ENCODE measurements at regions not wholly inside any gene's neighbourhood (a gene's known extent, or its start where the extent isn't known, plus 50 kb on each side); places are given as distances from the start of the nearest gene placed in this dataset.
"Not testable (repeated sequence)": the region's sequence is repeated elsewhere in the genome, so short reads cannot be mapped to it uniquely, and the experiment has no call there.

- not testable (repeated sequence) for TF ChIP-seq ETV6 (CRISPR knock-in tag; IDR thresholded peaks at IDR 0.05); AFF4 (CRISPR knock-in tag; IDR thresholded peaks at IDR 0.05; ENCODE audit: borderline replicate concordance); JUN (CRISPR knock-in tag; IDR thresholded peaks at IDR 0.05); TEAD4 (CRISPR knock-in tag; IDR thresholded peaks at IDR 0.05); ZNF232 (CRISPR knock-in tag; IDR thresholded peaks at IDR 0.05); CREB1 (CRISPR knock-in tag; IDR thresholded peaks at IDR 0.05)
- TF ChIP-seq, protein P1, sequence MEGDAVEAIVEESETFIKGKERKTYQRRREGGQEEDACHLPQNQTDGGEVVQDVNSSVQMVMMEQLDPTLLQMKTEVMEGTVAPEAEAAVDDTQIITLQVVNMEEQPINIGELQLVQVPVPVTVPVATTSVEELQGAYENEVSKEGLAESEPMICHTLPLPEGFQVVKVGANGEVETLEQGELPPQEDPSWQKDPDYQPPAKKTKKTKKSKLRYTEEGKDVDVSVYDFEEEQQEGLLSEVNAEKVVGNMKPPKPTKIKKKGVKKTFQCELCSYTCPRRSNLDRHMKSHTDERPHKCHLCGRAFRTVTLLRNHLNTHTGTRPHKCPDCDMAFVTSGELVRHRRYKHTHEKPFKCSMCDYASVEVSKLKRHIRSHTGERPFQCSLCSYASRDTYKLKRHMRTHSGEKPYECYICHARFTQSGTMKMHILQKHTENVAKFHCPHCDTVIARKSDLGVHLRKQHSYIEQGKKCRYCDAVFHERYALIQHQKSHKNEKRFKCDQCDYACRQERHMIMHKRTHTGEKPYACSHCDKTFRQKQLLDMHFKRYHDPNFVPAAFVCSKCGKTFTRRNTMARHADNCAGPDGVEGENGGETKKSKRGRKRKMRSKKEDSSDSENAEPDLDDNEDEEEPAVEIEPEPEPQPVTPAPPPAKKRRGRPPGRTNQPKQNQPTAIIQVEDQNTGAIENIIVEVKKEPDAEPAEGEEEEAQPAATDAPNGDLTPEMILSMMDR (IDR thresholded peaks at IDR 0.05), result not testable (repeated sequence)
- TF ChIP-seq, protein P2, sequence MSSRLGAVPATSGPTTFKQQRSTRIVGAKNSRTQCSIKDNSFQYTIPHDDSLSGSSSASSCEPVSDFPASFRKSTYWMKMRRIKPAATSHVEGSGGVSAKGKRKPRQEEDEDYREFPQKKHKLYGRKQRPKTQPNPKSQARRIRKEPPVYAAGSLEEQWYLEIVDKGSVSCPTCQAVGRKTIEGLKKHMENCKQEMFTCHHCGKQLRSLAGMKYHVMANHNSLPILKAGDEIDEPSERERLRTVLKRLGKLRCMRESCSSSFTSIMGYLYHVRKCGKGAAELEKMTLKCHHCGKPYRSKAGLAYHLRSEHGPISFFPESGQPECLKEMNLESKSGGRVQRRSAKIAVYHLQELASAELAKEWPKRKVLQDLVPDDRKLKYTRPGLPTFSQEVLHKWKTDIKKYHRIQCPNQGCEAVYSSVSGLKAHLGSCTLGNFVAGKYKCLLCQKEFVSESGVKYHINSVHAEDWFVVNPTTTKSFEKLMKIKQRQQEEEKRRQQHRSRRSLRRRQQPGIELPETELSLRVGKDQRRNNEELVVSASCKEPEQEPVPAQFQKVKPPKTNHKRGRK (CRISPR knock-in tag; IDR thresholded peaks at IDR 0.05; ENCODE audit: borderline replicate concordance), result not testable (repeated sequence)
- TF ChIP-seq, protein P3, sequence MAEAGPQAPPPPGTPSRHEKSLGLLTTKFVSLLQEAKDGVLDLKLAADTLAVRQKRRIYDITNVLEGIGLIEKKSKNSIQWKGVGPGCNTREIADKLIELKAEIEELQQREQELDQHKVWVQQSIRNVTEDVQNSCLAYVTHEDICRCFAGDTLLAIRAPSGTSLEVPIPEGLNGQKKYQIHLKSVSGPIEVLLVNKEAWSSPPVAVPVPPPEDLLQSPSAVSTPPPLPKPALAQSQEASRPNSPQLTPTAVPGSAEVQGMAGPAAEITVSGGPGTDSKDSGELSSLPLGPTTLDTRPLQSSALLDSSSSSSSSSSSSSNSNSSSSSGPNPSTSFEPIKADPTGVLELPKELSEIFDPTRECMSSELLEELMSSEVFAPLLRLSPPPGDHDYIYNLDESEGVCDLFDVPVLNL (CRISPR knock-in tag; IDR thresholded peaks at IDR 0.05; ENCODE audit: borderline replicate concordance, low read depth), result not testable (repeated sequence)
- TF ChIP-seq, protein P4, sequence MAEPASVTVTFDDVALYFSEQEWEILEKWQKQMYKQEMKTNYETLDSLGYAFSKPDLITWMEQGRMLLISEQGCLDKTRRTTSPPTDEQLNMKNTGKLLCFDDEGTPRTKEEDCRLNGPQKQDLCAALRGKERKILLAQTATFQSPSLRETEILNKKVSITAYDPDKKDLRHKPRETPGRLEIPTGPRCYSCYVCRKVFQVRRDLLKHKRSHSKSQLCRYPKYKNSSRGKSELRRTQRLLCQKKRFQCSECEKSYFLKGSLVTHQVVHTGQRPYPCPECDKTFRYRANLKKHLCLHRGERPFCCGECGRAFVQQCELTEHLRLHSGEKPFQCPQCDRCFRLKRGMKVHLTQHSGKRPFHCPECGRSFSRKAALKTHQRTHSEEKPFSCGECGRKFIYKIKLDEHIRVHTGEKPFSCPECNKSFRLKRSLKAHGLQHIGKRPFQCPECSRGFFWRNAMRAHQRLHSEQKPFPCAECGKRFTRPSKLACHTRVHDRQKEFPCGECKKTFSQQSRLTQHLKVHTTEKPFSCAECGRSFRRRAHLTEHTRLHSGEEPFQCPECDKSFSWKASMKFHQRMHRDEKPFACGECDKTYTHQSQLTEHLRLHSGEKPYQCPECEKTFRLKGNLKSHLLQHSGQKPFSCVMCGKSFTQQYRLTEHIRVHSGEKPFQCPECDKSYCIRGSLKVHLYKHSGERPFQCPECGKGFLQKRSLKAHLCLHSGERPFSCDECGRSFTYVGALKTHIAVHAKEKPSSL (CRISPR knock-in tag; conservative IDR thresholded peaks at IDR 0.05), result not testable (repeated sequence)
Measured at GRCh38 chr21:10354851-10355578, 166.4 kb upstream of the TPTE start.
